ENCODE measurements at regions not wholly inside any gene's neighbourhood (a gene's known extent, or its start where the extent isn't known, plus 50 kb on each side); places are given as distances from the start of the nearest gene placed in this dataset.

- DNase-seq = no peak
- BruUV-seq (replicated peaks) = no TSS peak
- Mint-ChIP-seq H3K9me3 (ENCODE audit: unreplicated experiment) (peaks cover 17% of the 10 kb centered on the region), H3K36me3 (ENCODE audit: insufficient read depth, unreplicated experiment) (no peaks in the 10 kb centered on the region), H3K4me1 (ENCODE audit: low read depth, unreplicated experiment) (no peaks in the 10 kb centered on the region), H3K4me3 (ENCODE audit: unreplicated experiment) (no peak overlapping the region), H3K27me3 (ENCODE audit: insufficient read depth, unreplicated experiment) (peaks cover 3% of the 10 kb centered on the region), H3K27ac (ENCODE audit: unreplicated experiment) (no peak overlapping the region)
- H3K9me3 ChIP-seq = no peaks in the 10 kb centered on the region
- CTCF ChIA-PET = no interaction called here
- no peak overlapping the region for H3K4me3 ChIP-seq (ENCODE audit: low read depth, low read length)
- H3K4me1 ChIP-seq = no peaks in the 10 kb centered on the region
- intact Hi-C loops (cut with micrococcal nuclease; ENCODE audit: unreplicated experiment) = no loop called here
- TF ChIP-seq CTCF (IDR thresholded peaks at IDR 0.05; ENCODE audit: insufficient read depth in 1 of 2, low read depth in 1 of 2, low read length in 1 of 2, severe bottlenecking in 1 of 2, unreplicated experiment in 1 of 2) = no peak
- POLR2A ChIA-PET = no interaction called here
- H3K36me3 ChIP-seq (ENCODE audit: control insufficient read depth, insufficient read depth, low read length) = no peaks in the 10 kb centered on the region
- H3K27me3 ChIP-seq (replicated peaks; ENCODE audit: control insufficient read depth, insufficient read depth, low read length) = no peaks in the 10 kb centered on the region
These were observed 239.7 kb upstream of the PLD5 start for GRCh38 chr1:242764161-242764560.

GRCh38 chr1:242761556-242761955, 237.1 kb upstream of the PLD5 start:
- H3K36me3 ChIP-seq (ENCODE audit: control insufficient read depth, insufficient read depth, low read length) = no peaks in the 10 kb centered on the region
- Mint-ChIP-seq H3K4me1 (ENCODE audit: low read depth, unreplicated experiment) (no peaks in the 10 kb centered on the region), H3K36me3 (ENCODE audit: insufficient read depth, unreplicated experiment) (no peaks in the 10 kb centered on the region), H3K9me3 (ENCODE audit: unreplicated experiment) (peaks cover 17% of the 10 kb centered on the region), H3K27me3 (ENCODE audit: insufficient read depth, unreplicated experiment) (peaks cover 3% of the 10 kb centered on the region), H3K4me3 (ENCODE audit: unreplicated experiment) (no peak overlapping the region), H3K27ac (ENCODE audit: unreplicated experiment) (no peak overlapping the region)
- TF ChIP-seq CTCF (IDR thresholded peaks at IDR 0.05; ENCODE audit: insufficient read depth in 1 of 2, low read depth in 1 of 2, low read length in 1 of 2, severe bottlenecking in 1 of 2, unreplicated experiment in 1 of 2) = no peak
- H3K9me3 ChIP-seq = no peaks in the 10 kb centered on the region
- POLR2A ChIA-PET = no interaction called here
- BruUV-seq (replicated peaks) = no TSS peak
- intact Hi-C loops (cut with micrococcal nuclease; ENCODE audit: unreplicated experiment) = no loop called here
- no peaks in the 10 kb centered on the region for H3K4me1 ChIP-seq
- no peak overlapping the region for H3K4me3 ChIP-seq (ENCODE audit: low read depth, low read length)
- no peaks in the 10 kb centered on the region for H3K27me3 ChIP-seq (replicated peaks; ENCODE audit: control insufficient read depth, insufficient read depth, low read length)
- CTCF ChIA-PET = no interaction called here
- no peak for DNase-seq

GRCh38 chr1:242754926-242755325, 230.4 kb upstream of the PLD5 start:
- H3K27ac Mint-ChIP-seq (ENCODE audit: unreplicated experiment) = no peak overlapping the region
- H3K36me3 Mint-ChIP-seq (ENCODE audit: insufficient read depth, unreplicated experiment) = no peaks in the 10 kb centered on the region
- no peaks in the 10 kb centered on the region; the same call in 1 of the 2 replicates for H3K9me3 ChIP-seq
- no TSS peak for BruUV-seq (replicated peaks)
- H3K36me3 ChIP-seq (ENCODE audit: control insufficient read depth, insufficient read depth, low read length) = no peaks in the 10 kb centered on the region
- H3K4me3 ChIP-seq (ENCODE audit: low read depth, low read length) = no peak overlapping the region
- CTCF ChIA-PET = interaction anchor here (0.6 kb wide), 1 partner anchor 697 kb away, joined by 3 read pairs; no protein-coding TSS in a partner anchor
- no peaks in the 10 kb centered on the region for H3K27me3 Mint-ChIP-seq (ENCODE audit: insufficient read depth, unreplicated experiment)
- H3K27me3 ChIP-seq (replicated peaks; ENCODE audit: control insufficient read depth, insufficient read depth, low read length) = no peaks in the 10 kb centered on the region
- no peak overlapping the region for H3K4me3 Mint-ChIP-seq (ENCODE audit: unreplicated experiment)
- H3K4me1 ChIP-seq = no peaks in the 10 kb centered on the region
- intact Hi-C loops (cut with micrococcal nuclease; ENCODE audit: unreplicated experiment) = no loop called here
- no peak for TF ChIP-seq CTCF (IDR thresholded peaks at IDR 0.05; ENCODE audit: insufficient read depth in 1 of 2, low read depth in 1 of 2, low read length in 1 of 2, severe bottlenecking in 1 of 2, unreplicated experiment in 1 of 2)
- no peaks in the 10 kb centered on the region for H3K9me3 Mint-ChIP-seq (ENCODE audit: unreplicated experiment)
- no peaks in the 10 kb centered on the region for H3K4me1 Mint-ChIP-seq (ENCODE audit: low read depth, unreplicated experiment)
- POLR2A ChIA-PET = no interaction called here
- DNase-seq = no peak

Measured in Caco-2 (cell line).